ENCODE measurements at regions not wholly inside any gene's neighbourhood (a gene's known extent, or its start where the extent isn't known, plus 50 kb on each side); places are given as distances from the start of the nearest gene placed in this dataset.

- ATAC-seq (ENCODE audit: poor library complexity): no peak
- POLR2A ChIA-PET: no interaction called here
- intact Hi-C loops (cut with DNase I, micrococcal nuclease): no loop called here
- H3K27ac ChIP-seq (ENCODE audit: low read depth in 1 of 2, low read length in 2 of 2): no peak overlapping the region
- H3K9me3 ChIP-seq (ENCODE audit: control insufficient read depth in 1 of 2, insufficient read depth in 1 of 2, low read length in 2 of 2): no peaks in the 10 kb centered on the region
- Mint-ChIP-seq H3K4me1 (ENCODE audit: low read depth) (no peaks in the 10 kb centered on the region), H3K36me3 (ENCODE audit: low read depth) (no peaks in the 10 kb centered on the region), H3K4me3 (no peak overlapping the region), H3K27ac (no peak overlapping the region), H3K9me3 (peaks cover 3% of the 10 kb centered on the region), H3K27me3 (no peaks in the 10 kb centered on the region)
- CTCF ChIA-PET: no interaction called here
- H3K4me3 ChIP-seq (ENCODE audit: low read length): no peak overlapping the region
- no peak for TF ChIP-seq CTCF (IDR thresholded peaks at IDR 0.05)
- H3K4me1 ChIP-seq (ENCODE audit: insufficient read depth, low read length): no peaks in the 10 kb centered on the region
- H3K36me3 ChIP-seq (ENCODE audit: insufficient read depth, low read length): no peaks in the 10 kb centered on the region
- DNase-seq: no peak
- H3K27me3 ChIP-seq (ENCODE audit: control insufficient read depth in 1 of 2, insufficient read depth in 2 of 2, low read length in 2 of 2): no peaks in the 10 kb centered on the region
Observed at GRCh38 chr6:76697585-76697984, 625.1 kb upstream of the IMPG1 start.

DNA sequence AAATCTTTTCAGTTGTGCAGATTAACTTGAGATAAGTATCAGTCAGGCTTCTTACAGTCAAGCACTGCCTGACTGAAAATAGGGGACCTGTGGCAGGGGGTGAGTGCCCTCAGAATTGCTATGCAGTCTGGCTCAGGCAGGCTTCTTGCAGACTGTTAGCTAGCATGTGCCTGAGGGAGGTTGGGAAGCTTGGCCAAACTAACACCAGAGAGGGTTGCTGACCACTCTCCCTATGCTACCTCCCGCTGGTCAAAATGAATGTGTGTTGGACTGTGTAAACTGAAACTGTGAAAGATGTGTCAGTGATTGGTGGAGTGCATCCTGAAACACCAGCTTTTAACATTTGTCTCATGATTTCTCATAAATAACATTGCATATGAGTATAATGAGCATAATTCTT, 622.3 kb upstream of the IMPG1 start:
- Mint-ChIP-seq H3K27ac (no peak overlapping the region), H3K36me3 (ENCODE audit: low read depth) (no peaks in the 10 kb centered on the region), H3K9me3 (peaks cover 8% of the 10 kb centered on the region), H3K4me3 (no peak overlapping the region), H3K4me1 (ENCODE audit: low read depth) (no peaks in the 10 kb centered on the region), H3K27me3 (no peaks in the 10 kb centered on the region)
- no peak for TF ChIP-seq CTCF (IDR thresholded peaks at IDR 0.05)
- ChIA-PET POLR2A (no interaction called here), CTCF (no interaction called here)
- Histone ChIP-seq H3K4me1 (ENCODE audit: insufficient read depth, low read length) (no peaks in the 10 kb centered on the region), H3K27me3 (ENCODE audit: control insufficient read depth in 1 of 2, insufficient read depth in 2 of 2, low read length in 2 of 2) (no peaks in the 10 kb centered on the region), H3K4me3 (ENCODE audit: low read length) (no peak overlapping the region), H3K27ac (ENCODE audit: low read depth in 1 of 2, low read length in 2 of 2) (no peak overlapping the region), H3K36me3 (ENCODE audit: insufficient read depth, low read length) (no peaks in the 10 kb centered on the region), H3K9me3 (ENCODE audit: control insufficient read depth in 1 of 2, insufficient read depth in 1 of 2, low read length in 2 of 2) (no peaks in the 10 kb centered on the region)
- DNase-seq: no peak
- ATAC-seq (ENCODE audit: poor library complexity): no peak
- intact Hi-C loops (cut with DNase I, micrococcal nuclease): no loop called here

DNA sequence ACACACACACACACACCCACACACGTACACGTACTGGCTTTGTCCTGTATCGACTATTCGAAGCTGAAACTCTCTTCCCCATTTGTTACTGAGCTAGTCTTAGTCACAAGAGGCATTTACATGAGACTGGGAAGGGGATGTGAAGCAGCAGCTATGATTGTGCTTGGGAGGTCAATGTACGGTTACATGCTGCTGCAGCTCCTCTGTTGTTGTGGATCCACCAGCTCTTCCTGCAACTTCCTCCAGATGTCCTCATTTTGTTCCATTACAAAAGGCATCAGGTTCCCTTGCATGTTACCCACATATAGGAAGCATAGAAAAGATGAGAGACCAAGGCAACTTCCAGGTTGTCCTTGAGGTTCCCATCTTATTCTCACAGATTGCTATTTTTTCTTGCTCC, 612.4 kb upstream of the IMPG1 start:
- no peak overlapping the region for H3K27ac ChIP-seq (ENCODE audit: low read depth in 1 of 2, low read length in 2 of 2)
- POLR2A ChIA-PET: no interaction called here
- peaks cover 13% of the 10 kb centered on the region for H3K9me3 Mint-ChIP-seq
- no peaks in the 10 kb centered on the region for H3K36me3 ChIP-seq (ENCODE audit: insufficient read depth, low read length)
- H3K4me3 Mint-ChIP-seq: no peak overlapping the region
- no peak for TF ChIP-seq CTCF (IDR thresholded peaks at IDR 0.05)
- DNase-seq: no peak
- CTCF ChIA-PET: no interaction called here
- H3K9me3 ChIP-seq (ENCODE audit: control insufficient read depth in 1 of 2, insufficient read depth in 1 of 2, low read length in 2 of 2): peaks cover 0 to 3% of the 10 kb centered on the region in 2 experiments
- no peak overlapping the region for H3K27ac Mint-ChIP-seq
- no peaks in the 10 kb centered on the region for H3K27me3 ChIP-seq (ENCODE audit: control insufficient read depth in 1 of 2, insufficient read depth in 2 of 2, low read length in 2 of 2)
- no peaks in the 10 kb centered on the region for H3K4me1 Mint-ChIP-seq (ENCODE audit: low read depth)
- H3K4me1 ChIP-seq (ENCODE audit: insufficient read depth, low read length): no peaks in the 10 kb centered on the region
- no peak for ATAC-seq (ENCODE audit: poor library complexity)
- intact Hi-C loops (cut with DNase I, micrococcal nuclease): no loop called here
- H3K4me3 ChIP-seq (ENCODE audit: low read length): no peak overlapping the region
- H3K36me3 Mint-ChIP-seq (ENCODE audit: low read depth): no peaks in the 10 kb centered on the region
- H3K27me3 Mint-ChIP-seq: no peaks in the 10 kb centered on the region

All from CD4-positive, alpha-beta T cell (primary cell).